K562 (cell line): ENCODE measurements at regions not wholly inside any gene's neighbourhood (a gene's known extent, or its start where the extent isn't known, plus 50 kb on each side); places are given as distances from the start of the nearest gene placed in this dataset.

Source experiments
- ATAC-seq: fragments of 200-7000 bp; cut with Tn5 transposase; 3 replicates; pipeline ENCODE4 v1.9.1; 2020; ENCODE audit warnings: moderate library complexity
- BruUV-seq: library from RNA; stranded (reverse); fragments of 400-500 nt; replicated peaks from 2 replicates; lab custom pipeline; 2021; lab: Mats Ljungman, UMichigan
- CTCF ChIA-PET: fragments of 300-600 bp; formaldehyde crosslinking; extraction: SDS; loops from one replicate; lab custom pipeline; 2021; ENCODE audit warnings: low intra/inter-chr PET ratio; lab: Yijun Ruan, JAX
- POLR2A ChIA-PET: fragments of 300-600, 350-650 bp; sonication (Branson Sonifier 250); formaldehyde crosslinking; extraction: SDS; loops from one replicate; lab custom pipeline; 2021; ENCODE audit warnings: antibody characterized with exemption, inconsistent platforms; lab: Yijun Ruan, JAX
- DNase-seq, 4 experiments: peaks; one replicate each; pipeline versions ENCODE4 v3.0.0 to v3.0.0-alpha.2; 2011 to 2018; ENCODE audit warnings: low spot score in 3 of 4, mixed read lengths in 3 of 4; ENCODE audit errors: extremely low read depth in 1 of 4
- FAIRE-seq: peaks from 2 replicates; lab custom pipeline; 2011; peaks lifted over from hg19 to GRCh38; lab: Jason Lieb, UNC
- H2AFZ ChIP-seq: 2 replicates; pipeline ENCODE4 v1.6.0; 2011; ENCODE audit warnings: low read depth, low read length, control low read depth, inconsistent platforms
- H3K27ac ChIP-seq: fragments of 200-600 bp; 3 replicates; pipeline ENCODE4 v1.8.0; 2011; ENCODE audit warnings: low read depth, mild to moderate bottlenecking, control low read depth, inconsistent platforms, low read length, moderate library complexity, mixed read lengths; ENCODE audit errors: extremely low read depth
- H3K27me3 ChIP-seq, 2 experiments: fragments of 300-600 bp in 1 of 2; 2 replicates in 1 of 2; 3 replicates in 1 of 2; pipeline versions ENCODE4 v1.6.0 to v1.8.0; 2011; ENCODE audit warnings: inconsistent platforms in 2 of 2, low read length in 2 of 2, mild to moderate bottlenecking in 1 of 2, mixed read lengths in 1 of 2, moderate library complexity in 1 of 2; ENCODE audit not compliant: control insufficient read depth in 2 of 2, insufficient read depth in 2 of 2
- H3K36me3 ChIP-seq: fragments of 300-600 bp; 3 replicates; pipeline ENCODE4 v1.8.0; 2011; ENCODE audit warnings: mild to moderate bottlenecking, low read length, inconsistent platforms; ENCODE audit not compliant: control insufficient read depth, insufficient read depth
- H3K4me1 ChIP-seq, 2 experiments: fragments of 200-600 bp in 1 of 2; replicated peaks in 1 of 2; 2 replicates in 1 of 2; 3 replicates in 1 of 2; pipeline versions ENCODE4 v1.5.1 to v1.8.0; 2011; ENCODE audit warnings: inconsistent platforms in 2 of 2, low read length in 2 of 2, mild to moderate bottlenecking in 1 of 2, mixed read lengths in 1 of 2, moderate library complexity in 1 of 2; ENCODE audit not compliant: control insufficient read depth in 2 of 2, insufficient read depth in 2 of 2
- H3K4me2 ChIP-seq: 2 replicates; pipeline ENCODE4 v1.6.1; 2011; ENCODE audit warnings: low read length, control low read depth, inconsistent platforms, mixed read lengths; ENCODE audit not compliant: insufficient read depth
- H3K4me3 ChIP-seq: fragments of 200-600 bp; sonication (generic), shearing (Covaris generic); 2 replicates; pipeline ENCODE4 v1.5.1; 2016; ENCODE audit warnings: control low read depth, inconsistent platforms
- H3K79me2 ChIP-seq: fragments of 200-600 bp; 3 replicates; pipeline ENCODE4 v1.8.0; 2011; ENCODE audit warnings: low read length, inconsistent platforms; ENCODE audit not compliant: control insufficient read depth, insufficient read depth
- H3K9ac ChIP-seq, 2 experiments: 2 replicates each; pipeline versions ENCODE4 v1.6.0 to v1.6.1; 2011; ENCODE audit warnings: low read depth in 2 of 2, low read length in 2 of 2, control low read depth in 1 of 2, inconsistent platforms in 1 of 2, mild to moderate bottlenecking in 1 of 2, mixed read lengths in 1 of 2; ENCODE audit not compliant: insufficient read depth in 1 of 2
- H3K9me1 ChIP-seq: one replicate; pipeline ENCODE4 v1.6.0; 2011; ENCODE audit warnings: inconsistent platforms, mild to moderate bottlenecking, low read length, moderate library complexity; ENCODE audit not compliant: control insufficient read depth, insufficient read depth
- H3K9me3 ChIP-seq: replicated peaks from 2 replicates; pipeline ENCODE4 v1.5.1; 2011; ENCODE audit warnings: low read depth, low read length, inconsistent platforms; ENCODE audit not compliant: control insufficient read depth, insufficient read depth
- H4K20me1 ChIP-seq: replicated peaks from 2 replicates; pipeline ENCODE4 v1.6.1; 2011; ENCODE audit warnings: low read length, inconsistent platforms, mixed read lengths; ENCODE audit not compliant: control insufficient read depth, insufficient read depth
- CHAMP1 ChIP-seq: fragments of 450-650 bp; IDR thresholded peaks from 2 replicates; pipeline ENCODE4 v1.6.1; 2016; ENCODE audit warnings: mild to moderate bottlenecking
- EHMT2 ChIP-seq: fragments of 450-650 bp; IDR thresholded peaks from 2 replicates; pipeline ENCODE4 v1.6.1; 2018; ENCODE audit warnings: antibody characterized with exemption
- GABPB2 ChIP-seq: fragments of 250-450 bp; sonication (Bioruptor Pico); conservative IDR thresholded peaks from 2 replicates; pipeline ENCODE4 v1.5.1; 2021; ENCODE audit warnings: mild to moderate bottlenecking
- KLF13 ChIP-seq: fragments of 450-650 bp; IDR thresholded peaks from 2 replicates; pipeline ENCODE4 v1.6.1; 2016; ENCODE audit warnings: missing genetic modification characterization, low read depth, mild to moderate bottlenecking, missing compliant biosample characterization, moderate library complexity, borderline replicate concordance
- MAFG ChIP-seq: fragments of 450-650 bp; conservative IDR thresholded peaks from 2 replicates; pipeline ENCODE4 v1.6.1; 2016; ENCODE audit warnings: missing genetic modification characterization, missing compliant biosample characterization
- MBD2 ChIP-seq: sonication (generic); IDR thresholded peaks from 2 replicates; pipeline ENCODE4 v1.6.1; 2016; ENCODE audit warnings: low read depth, borderline replicate concordance
- NCOA1 ChIP-seq: fragments of 450-650 bp; IDR thresholded peaks from 2 replicates; pipeline ENCODE4 v1.6.1; 2016; ENCODE audit warnings: low read depth
- POLR2AphosphoS2 ChIP-seq: IDR thresholded peaks from 2 replicates; pipeline ENCODE4 v1.6.1; 2012; ENCODE audit warnings: low read length, improper control_type of control experiment
- SIN3A ChIP-seq, 2 experiments: fragments of 150-350 bp in 1 of 2; IDR thresholded peaks; 2 replicates each; pipeline ENCODE4 v1.6.1; 2011 to 2016; ENCODE audit warnings: borderline replicate concordance in 2 of 2, low read depth in 2 of 2, low read length in 2 of 2, mild to moderate bottlenecking in 2 of 2, moderate library complexity in 2 of 2; ENCODE audit not compliant: control insufficient read depth in 1 of 2
- SMAD4 ChIP-seq: fragments of 250-450 bp; sonication (Bioruptor Pico); conservative IDR thresholded peaks from 2 replicates; pipeline ENCODE4 v1.8.0; 2021; ENCODE audit warnings: inconsistent platforms, mild to moderate bottlenecking, moderate library complexity
- STAT6 ChIP-seq: sonication (generic); formaldehyde crosslinking; IDR thresholded peaks from 2 replicates; pipeline ENCODE4 v1.8.1; 2023; ENCODE audit warnings: mild to moderate bottlenecking, missing genetic modification reagents
- TFAP4 ChIP-seq: sonication (generic); formaldehyde crosslinking; IDR thresholded peaks from 2 replicates; pipeline ENCODE4 v1.8.0; 2022; ENCODE audit warnings: missing genetic modification reagents, mild to moderate bottlenecking, moderate library complexity, borderline replicate concordance
- ZNF232 ChIP-seq: sonication (generic); formaldehyde crosslinking; IDR thresholded peaks from 2 replicates; pipeline ENCODE4 v1.8.0; 2022; ENCODE audit warnings: mild to moderate bottlenecking, missing genetic modification reagents
- ZNF316 ChIP-seq: fragments of 450-650 bp; IDR thresholded peaks from 2 replicates; pipeline ENCODE4 v1.6.1; 2016
- ZNF324 ChIP-seq: fragments of 250-450 bp; sonication (Bioruptor Pico); IDR thresholded peaks from 2 replicates; pipeline ENCODE4 v1.4.0; 2020; ENCODE audit warnings: mild to moderate bottlenecking
- ZNF766 ChIP-seq: fragments of 200-800 bp; sonication (Bioruptor generic); conservative IDR thresholded peaks from 2 replicates; pipeline ENCODE4 v1.6.1; 2016; ENCODE audit warnings: missing genetic modification characterization, missing compliant biosample characterization
- WGBS: fragments of 100-300 bp; shearing (Covaris generic); methylation state at CpG from one replicate; pipeline ENCODE4 v1.1.6; 2016; ENCODE audit warnings: low coverage, mixed read lengths; ENCODE audit not compliant: insufficient coverage; ENCODE audit errors: missing lambda C conversion rate; 5-methylcytosine and 5-hydroxymethylcytosine counted together
- in situ Hi-C: fragments of 300-500 bp; cut with MboI; formaldehyde crosslinking; loops from 4 replicates; pipeline ENCODE4 v1.15.0; 2018; ENCODE audit warnings: inconsistent platforms, mixed read lengths
- intact Hi-C: fragments of 100-400 bp; cut with micrococcal nuclease; formaldehyde crosslinking; loops from 2 replicates; pipeline ENCODE4 v1.14.2; 2022

- TF ChIP-seq CHAMP1 (peak; percentile 54; the same call in 1 of the 2 replicates), STAT6 (CRISPR knock-in tag) (no peak), GABPB2 (CRISPR knock-in tag) (no peak), POLR2AphosphoS2 (no peak)
Observed at GRCh38 chr17:34706029-34706428, 126.6 kb downstream of the TMEM132E start (continued).

GRCh38 chr17:34703533-34703932 lies 124.2 kb downstream of the TMEM132E start:
- Histone ChIP-seq H3K9me3 (no peaks in the 10 kb centered on the region), H3K4me1 (no peaks in the 10 kb centered on the region), H4K20me1 (no peaks in the 10 kb centered on the region; the same call in none of the 2 replicates), H3K9me1 (no peaks in the 10 kb centered on the region), H3K4me2 (no peak overlapping the region), H3K4me3 (no peak overlapping the region), H3K79me2 (no peaks in the 10 kb centered on the region), H3K9ac (no peak overlapping the region), H3K27me3 (no peaks in the 10 kb centered on the region), H2AFZ (no peak overlapping the region), H3K36me3 (no peaks in the 10 kb centered on the region), H3K27ac (no peak overlapping the region)
- DNase-seq (peak; percentile 50 to 68 (median 62)), ATAC-seq (no peak; the same call in 2 of the 3 replicates), FAIRE-seq (peak; percentile 79)
- in situ Hi-C loops, result no loop called here
- ChIA-PET CTCF (no interaction called here), POLR2A (no interaction called here)
- intact Hi-C loops, result no loop called here
- no TSS peak for BruUV-seq
- 3% methylated on average over 3 of the region's 3 CpGs for WGBS
- TF ChIP-seq KLF13 (tag) (peak; percentile 83), ZNF232 (CRISPR knock-in tag) (no peak), EHMT2 (peak; percentile 97), MAFG (tag) (peak; percentile 36; the same call in 1 of the 2 replicates), ZNF316 (peak; percentile 18; the same call in 1 of the 2 replicates), ZNF324 (CRISPR knock-in tag) (no peak), NCOA1 (peak; percentile 62; the same call in 1 of the 2 replicates), ZNF766 (CRISPR knock-in tag) (peak; percentile 46; the same call in 1 of the 2 replicates), SIN3A (IDR thresholded peaks at IDR 0.05; ENCODE audit: borderline replicate concordance in 2 of 2, control insufficient read depth in 1 of 2, low read depth in 2 of 2, low read length in 2 of 2) (0 out of 4 replicates have a peak, but pooled peaks of 1 of the 2 experiments have one; percentile 39), SMAD4 (CRISPR knock-in tag) (0 out of 2 replicates have a peak, but pooled peaks have one; percentile 17), TFAP4 (no peak), MBD2 (no peak)
